HG02798 (cell line): ENCODE measurements at regions not wholly inside any gene's neighbourhood (a gene's known extent, or its start where the extent isn't known, plus 50 kb on each side); places are given as distances from the start of the nearest gene placed in this dataset.

ENCODE experiments used
- ATAC-seq: cut with Tn5 transposase; IDR thresholded peaks from one replicate; pipeline ENCODE4 v1.9.1; 2021; ENCODE audit warnings: mild to moderate bottlenecking; ENCODE audit not compliant: unreplicated experiment, poor library complexity

- peak; percentile 74 for ATAC-seq
These were observed 302.7 kb downstream of the DUSP10 start for GRCh38 chr1:221439008-221439746.

GRCh38 chr1:221439747-221440501, 302.0 kb downstream of the DUSP10 start:
- ATAC-seq = no peak

GRCh38 chr1:221440658-221441057, 301.2 kb downstream of the DUSP10 start:
- no peak for ATAC-seq

GRCh38 chr1:221442056-221442455, 299.8 kb downstream of the DUSP10 start:
- ATAC-seq = no peak

GRCh38 chr1:221444346-221444745, 297.5 kb downstream of the DUSP10 start:
- no peak for ATAC-seq

GRCh38 chr1:221448585-221449175, 293.2 kb downstream of the DUSP10 start:
- ATAC-seq = no peak

- ATAC-seq = no peak
These were observed 292.7 kb downstream of the DUSP10 start for GRCh38 chr1:221449194-221449593.

GRCh38 chr1:221449801-221450470, 292.0 kb downstream of the DUSP10 start:
- peak; percentile 48 for ATAC-seq

GRCh38 chr1:221451741-221452140, 290.1 kb downstream of the DUSP10 start:
- no peak for ATAC-seq

- no peak for ATAC-seq
These were observed 287.8 kb downstream of the DUSP10 start for GRCh38 chr1:221454096-221454495.

GRCh38 chr1:221456918-221457317, 285.0 kb downstream of the DUSP10 start:
- ATAC-seq = no peak

- no peak for ATAC-seq
These were observed 284.0 kb downstream of the DUSP10 start for GRCh38 chr1:221457685-221458446.

- ATAC-seq = no peak
These were observed 283.3 kb downstream of the DUSP10 start for GRCh38 chr1:221458447-221459156.

- no peak for ATAC-seq
These were observed 282.3 kb downstream of the DUSP10 start for GRCh38 chr1:221459558-221459957.

GRCh38 chr1:221462345-221462744, 279.5 kb downstream of the DUSP10 start:
- no peak for ATAC-seq

- no peak for ATAC-seq
These were observed 273.3 kb downstream of the DUSP10 start for GRCh38 chr1:221468546-221468945.

- ATAC-seq = no peak
These were observed 272.4 kb downstream of the DUSP10 start for GRCh38 chr1:221469476-221469875.

- ATAC-seq = no peak
These were observed 271.7 kb downstream of the DUSP10 start for GRCh38 chr1:221470000-221470698.

GRCh38 chr1:221473411-221473810, 268.5 kb downstream of the DUSP10 start:
- no peak for ATAC-seq
